Right renal pelvis (tissue), 4 donors: ENCODE measurements at regions not wholly inside any gene's neighbourhood (a gene's known extent, or its start where the extent isn't known, plus 50 kb on each side); places are given as distances from the start of the nearest gene placed in this dataset.
A peak's percentile ranks its signal among the peaks of the same experiment; 100 is the strongest.

Experiments
- DNase-seq, 4 donors: peaks; one replicate each; pipeline ENCODE4 v3.0.0-alpha.2; 2013; ENCODE audit warnings: low read depth in 4 of 4, low spot score in 3 of 4, missing footprints in 1 of 4

- no peak for DNase-seq
Measured at GRCh38 chr12:97912943-97913342, 450.3 kb downstream of the RMST start.

- no peak for DNase-seq
Measured at GRCh38 chr12:97921979-97922722, 459.5 kb downstream of the RMST start.

GRCh38 chr12:97923546-97923945 lies 460.9 kb downstream of the RMST start:
- DNase-seq, result no peak

GRCh38 chr12:97924122-97924521 lies 461.5 kb downstream of the RMST start:
- no peak for DNase-seq

GRCh38 chr12:97927977-97928376 lies 465.4 kb downstream of the RMST start:
- DNase-seq, result no peak

- no peak for DNase-seq
Measured at GRCh38 chr12:97936165-97936564, 473.6 kb downstream of the RMST start.

- no peak for DNase-seq
Measured at GRCh38 chr12:97938031-97938430, 475.4 kb downstream of the RMST start.

- no peak for DNase-seq
Measured at GRCh38 chr12:97939156-97939555, 476.6 kb downstream of the RMST start.

GRCh38 chr12:97940105-97940504 lies 477.5 kb downstream of the RMST start:
- no peak for DNase-seq

- DNase-seq, result no peak
Measured at GRCh38 chr12:97940629-97941028, 478.0 kb downstream of the RMST start.

- no peak for DNase-seq
Measured at GRCh38 chr12:97941686-97942354, 479.2 kb downstream of the RMST start.

- no peak for DNase-seq
Measured at GRCh38 chr12:97943359-97943758, 480.8 kb downstream of the RMST start.

GRCh38 chr12:97944576-97944975 lies 482.0 kb downstream of the RMST start:
- DNase-seq, result no peak

- DNase-seq, result no peak
Measured at GRCh38 chr12:97946701-97947100, 484.1 kb downstream of the RMST start.

GRCh38 chr12:97948591-97948990 lies 486.0 kb downstream of the RMST start:
- DNase-seq, result no peak

- no peak for DNase-seq
Measured at GRCh38 chr12:97951239-97951638, 488.6 kb downstream of the RMST start.

- DNase-seq, result no peak
Measured at GRCh38 chr12:97951717-97952116, 489.1 kb downstream of the RMST start.

- DNase-seq, result no peak
Measured at GRCh38 chr12:97957109-97957508, 494.5 kb downstream of the RMST start.

- DNase-seq, result no peak
Measured at GRCh38 chr12:97960225-97960624, 497.6 kb downstream of the RMST start.

GRCh38 chr12:97960741-97961608 lies 498.4 kb downstream of the RMST start:
- DNase-seq, result peak in 3 of 4 donors; percentile 7 to 18 (median 13)

- DNase-seq, result no peak
Measured at GRCh38 chr12:97967831-97968230, 505.2 kb downstream of the RMST start.
